HG03460 (cell line): ENCODE measurements at regions not wholly inside any gene's neighbourhood (a gene's known extent, or its start where the extent isn't known, plus 50 kb on each side); places are given as distances from the start of the nearest gene placed in this dataset.

Experiments used
- ATAC-seq: cut with Tn5 transposase; IDR thresholded peaks from one replicate; pipeline ENCODE4 v1.9.1; 2021; ENCODE audit not compliant: unreplicated experiment

- no peak for ATAC-seq
Measured at GRCh38 chr6:22878706-22879105, 309.3 kb downstream of the HDGFL1 start.

GRCh38 chr6:22880686-22881433 lies 311.5 kb downstream of the HDGFL1 start:
- no peak for ATAC-seq

- no peak for ATAC-seq
Measured at GRCh38 chr6:22882581-22882980, 313.2 kb downstream of the HDGFL1 start.

- no peak for ATAC-seq
Measured at GRCh38 chr6:22883061-22883717, 313.8 kb downstream of the HDGFL1 start.

- ATAC-seq: no peak
Measured at GRCh38 chr6:22884456-22884855, 315.1 kb downstream of the HDGFL1 start.

GRCh38 chr6:22886650-22887581 lies 317.6 kb downstream of the HDGFL1 start:
- ATAC-seq: no peak

- no peak for ATAC-seq
Measured at GRCh38 chr6:22888163-22888752, 318.9 kb downstream of the HDGFL1 start.

- no peak for ATAC-seq
Measured at GRCh38 chr6:22891934-22892333, 322.6 kb downstream of the HDGFL1 start.

- no peak for ATAC-seq
Measured at GRCh38 chr6:22892452-22892851, 323.1 kb downstream of the HDGFL1 start.

- no peak for ATAC-seq
Measured at GRCh38 chr6:22896696-22897095, 327.3 kb downstream of the HDGFL1 start.

GRCh38 chr6:22899426-22899825 lies 330.1 kb downstream of the HDGFL1 start:
- ATAC-seq: no peak

GRCh38 chr6:22903826-22904225 lies 334.5 kb downstream of the HDGFL1 start:
- ATAC-seq: no peak

- no peak for ATAC-seq
Measured at GRCh38 chr6:22904431-22904830, 335.1 kb downstream of the HDGFL1 start.

- no peak for ATAC-seq
Measured at GRCh38 chr6:22906091-22906549, 336.8 kb downstream of the HDGFL1 start.

- ATAC-seq: no peak
Measured at GRCh38 chr6:22907085-22907484, 337.7 kb downstream of the HDGFL1 start.

- no peak for ATAC-seq
Measured at GRCh38 chr6:22910370-22910769, 341.0 kb downstream of the HDGFL1 start.

- no peak for ATAC-seq
Measured at GRCh38 chr6:22913612-22914011, 344.2 kb downstream of the HDGFL1 start.

GRCh38 chr6:22917344-22917743 lies 348.0 kb downstream of the HDGFL1 start:
- no peak for ATAC-seq

GRCh38 chr6:22921828-22922227 lies 352.5 kb downstream of the HDGFL1 start:
- ATAC-seq: no peak

- no peak for ATAC-seq
Measured at GRCh38 chr6:22925304-22925835, 356.0 kb downstream of the HDGFL1 start.
